HG03439 (cell line): ENCODE measurements at regions not wholly inside any gene's neighbourhood (a gene's known extent, or its start where the extent isn't known, plus 50 kb on each side); places are given as distances from the start of the nearest gene placed in this dataset.
"Not testable (repeated sequence)": the region's sequence is repeated elsewhere in the genome, so short reads cannot be mapped to it uniquely, and the experiment has no call there.

Experiments used
- ATAC-seq: cut with Tn5 transposase; IDR thresholded peaks from one replicate; pipeline ENCODE4 v1.9.1; 2021; ENCODE audit warnings: mild to moderate bottlenecking, moderate library complexity; ENCODE audit not compliant: unreplicated experiment

- no peak for ATAC-seq
These were observed 233.4 kb upstream of the SYT10 start for GRCh38 chr12:33672836-33673577.

- ATAC-seq: no peak
These were observed 237.2 kb upstream of the SYT10 start for GRCh38 chr12:33676866-33677265.

- ATAC-seq: no peak
These were observed 238.8 kb upstream of the SYT10 start for GRCh38 chr12:33678221-33678964.

GRCh38 chr12:33690562-33690961 is 250.9 kb upstream of the SYT10 start:
- ATAC-seq: no peak

- no peak for ATAC-seq
These were observed 263.6 kb upstream of the SYT10 start for GRCh38 chr12:33703221-33703620.

- ATAC-seq: no peak
These were observed 267.3 kb upstream of the SYT10 start for GRCh38 chr12:33706927-33707326.

GRCh38 chr12:33708935-33709334 is 269.3 kb upstream of the SYT10 start:
- ATAC-seq: no peak

- ATAC-seq: no peak
These were observed 270.9 kb upstream of the SYT10 start for GRCh38 chr12:33710548-33710947.

GRCh38 chr12:33718631-33719030 is 279.0 kb upstream of the SYT10 start:
- ATAC-seq: no peak

- no peak for ATAC-seq
These were observed 281.9 kb upstream of the SYT10 start for GRCh38 chr12:33721561-33721960.

GRCh38 chr12:33724867-33725266 is 285.2 kb upstream of the SYT10 start:
- no peak for ATAC-seq

- no peak for ATAC-seq
These were observed 287.4 kb upstream of the ALG10 start for GRCh38 chr12:33734871-33735270.

GRCh38 chr12:33752854-33753253 is 269.4 kb upstream of the ALG10 start:
- ATAC-seq: no peak

- ATAC-seq: no peak
These were observed 264.6 kb upstream of the ALG10 start for GRCh38 chr12:33757701-33758100.

GRCh38 chr12:33759279-33759678 is 263.0 kb upstream of the ALG10 start:
- no peak for ATAC-seq

- ATAC-seq: no peak
These were observed 259.0 kb upstream of the ALG10 start for GRCh38 chr12:33763331-33763730.

GRCh38 chr12:33770652-33771051 is 251.6 kb upstream of the ALG10 start:
- no peak for ATAC-seq

- ATAC-seq: no peak
These were observed 250.4 kb upstream of the ALG10 start for GRCh38 chr12:33771889-33772288.

GRCh38 chr12:33773091-33773490 is 249.2 kb upstream of the ALG10 start:
- ATAC-seq: not testable (repeated sequence)

- no peak for ATAC-seq
These were observed 235.8 kb upstream of the ALG10 start for GRCh38 chr12:33786532-33786931.

- ATAC-seq: no peak
These were observed 227.3 kb upstream of the ALG10 start for GRCh38 chr12:33794954-33795353.

GRCh38 chr12:33795536-33795935 is 226.8 kb upstream of the ALG10 start:
- no peak for ATAC-seq
